K562 (cell line): ENCODE measurements at regions not wholly inside any gene's neighbourhood (a gene's known extent, or its start where the extent isn't known, plus 50 kb on each side); places are given as distances from the start of the nearest gene placed in this dataset.

ENCODE experiments used
- ATAC-seq: fragments of 200-7000 bp; cut with Tn5 transposase; 3 replicates; pipeline ENCODE4 v1.9.1; 2020; ENCODE audit warnings: moderate library complexity
- BruUV-seq: library from RNA; stranded (reverse); fragments of 400-500 nt; replicated peaks from 2 replicates; lab custom pipeline; 2021; lab: Mats Ljungman, UMichigan
- CTCF ChIA-PET: fragments of 300-600 bp; formaldehyde crosslinking; extraction: SDS; loops from one replicate; lab custom pipeline; 2021; ENCODE audit warnings: low intra/inter-chr PET ratio; lab: Yijun Ruan, JAX
- POLR2A ChIA-PET: fragments of 300-600, 350-650 bp; sonication (Branson Sonifier 250); formaldehyde crosslinking; extraction: SDS; loops from one replicate; lab custom pipeline; 2021; ENCODE audit warnings: antibody characterized with exemption, inconsistent platforms; lab: Yijun Ruan, JAX
- DNase-seq, 4 experiments: peaks; one replicate each; pipeline versions ENCODE4 v3.0.0 to v3.0.0-alpha.2; 2011 to 2018; ENCODE audit warnings: low spot score in 3 of 4, mixed read lengths in 3 of 4; ENCODE audit errors: extremely low read depth in 1 of 4
- FAIRE-seq: peaks from 2 replicates; lab custom pipeline; 2011; peaks lifted over from hg19 to GRCh38; lab: Jason Lieb, UNC
- H2AFZ ChIP-seq: 2 replicates; pipeline ENCODE4 v1.6.0; 2011; ENCODE audit warnings: low read depth, low read length, control low read depth, inconsistent platforms
- H3K27ac ChIP-seq: fragments of 200-600 bp; 3 replicates; pipeline ENCODE4 v1.8.0; 2011; ENCODE audit warnings: low read depth, mild to moderate bottlenecking, control low read depth, inconsistent platforms, low read length, moderate library complexity, mixed read lengths; ENCODE audit errors: extremely low read depth
- H3K27me3 ChIP-seq, 2 experiments: fragments of 300-600 bp in 1 of 2; 2 replicates in 1 of 2; 3 replicates in 1 of 2; pipeline versions ENCODE4 v1.6.0 to v1.8.0; 2011; ENCODE audit warnings: inconsistent platforms in 2 of 2, low read length in 2 of 2, mild to moderate bottlenecking in 1 of 2, mixed read lengths in 1 of 2, moderate library complexity in 1 of 2; ENCODE audit not compliant: control insufficient read depth in 2 of 2, insufficient read depth in 2 of 2
- H3K36me3 ChIP-seq: fragments of 300-600 bp; 3 replicates; pipeline ENCODE4 v1.8.0; 2011; ENCODE audit warnings: mild to moderate bottlenecking, low read length, inconsistent platforms; ENCODE audit not compliant: control insufficient read depth, insufficient read depth
- H3K4me1 ChIP-seq, 2 experiments: fragments of 200-600 bp in 1 of 2; replicated peaks in 1 of 2; 2 replicates in 1 of 2; 3 replicates in 1 of 2; pipeline versions ENCODE4 v1.5.1 to v1.8.0; 2011; ENCODE audit warnings: inconsistent platforms in 2 of 2, low read length in 2 of 2, mild to moderate bottlenecking in 1 of 2, mixed read lengths in 1 of 2, moderate library complexity in 1 of 2; ENCODE audit not compliant: control insufficient read depth in 2 of 2, insufficient read depth in 2 of 2
- H3K4me2 ChIP-seq: 2 replicates; pipeline ENCODE4 v1.6.1; 2011; ENCODE audit warnings: low read length, control low read depth, inconsistent platforms, mixed read lengths; ENCODE audit not compliant: insufficient read depth
- H3K4me3 ChIP-seq: fragments of 200-600 bp; sonication (generic), shearing (Covaris generic); 2 replicates; pipeline ENCODE4 v1.5.1; 2016; ENCODE audit warnings: control low read depth, inconsistent platforms
- H3K79me2 ChIP-seq: fragments of 200-600 bp; 3 replicates; pipeline ENCODE4 v1.8.0; 2011; ENCODE audit warnings: low read length, inconsistent platforms; ENCODE audit not compliant: control insufficient read depth, insufficient read depth
- H3K9ac ChIP-seq, 2 experiments: 2 replicates each; pipeline versions ENCODE4 v1.6.0 to v1.6.1; 2011; ENCODE audit warnings: low read depth in 2 of 2, low read length in 2 of 2, control low read depth in 1 of 2, inconsistent platforms in 1 of 2, mild to moderate bottlenecking in 1 of 2, mixed read lengths in 1 of 2; ENCODE audit not compliant: insufficient read depth in 1 of 2
- H3K9me1 ChIP-seq: one replicate; pipeline ENCODE4 v1.6.0; 2011; ENCODE audit warnings: inconsistent platforms, mild to moderate bottlenecking, low read length, moderate library complexity; ENCODE audit not compliant: control insufficient read depth, insufficient read depth
- H3K9me3 ChIP-seq: replicated peaks from 2 replicates; pipeline ENCODE4 v1.5.1; 2011; ENCODE audit warnings: low read depth, low read length, inconsistent platforms; ENCODE audit not compliant: control insufficient read depth, insufficient read depth
- H4K20me1 ChIP-seq: replicated peaks from 2 replicates; pipeline ENCODE4 v1.6.1; 2011; ENCODE audit warnings: low read length, inconsistent platforms, mixed read lengths; ENCODE audit not compliant: control insufficient read depth, insufficient read depth
- CTCFL ChIP-seq: IDR thresholded peaks from 2 replicates; pipeline ENCODE4 v1.6.1; 2011; ENCODE audit warnings: borderline replicate concordance, low read depth, mild to moderate bottlenecking, moderate library complexity, low read length; ENCODE audit not compliant: insufficient read depth, poor library complexity, severe bottlenecking
- HCFC1 ChIP-seq: IDR thresholded peaks from 2 replicates; pipeline ENCODE4 v1.6.1; 2012; ENCODE audit warnings: low read depth, low read length, improper control_type of control experiment
- KAT7 ChIP-seq: sonication (generic); formaldehyde crosslinking; IDR thresholded peaks from 2 replicates; pipeline ENCODE4 v1.8.0; 2022; ENCODE audit warnings: missing genetic modification reagents, mild to moderate bottlenecking, borderline replicate concordance
- SP2 ChIP-seq: IDR thresholded peaks from 2 replicates; pipeline ENCODE4 v1.6.1; 2011; ENCODE audit warnings: mild to moderate bottlenecking, low read depth, low read length, moderate library complexity; ENCODE audit not compliant: poor library complexity, severe bottlenecking; ENCODE audit errors: extremely low read depth
- U2AF2 ChIP-seq: fragments of 200-400 bp; formaldehyde crosslinking; optimal IDR thresholded peaks from 2 replicates; pipeline ENCODE3; 2017; ENCODE audit warnings: low read depth, mild to moderate bottlenecking, low read length
- VEZF1 ChIP-seq: fragments of 200-800 bp; sonication (Bioruptor generic); IDR thresholded peaks from 2 replicates; pipeline ENCODE4 v1.6.1; 2017; ENCODE audit warnings: missing genetic modification characterization, missing compliant biosample characterization
- ZBTB17 ChIP-seq: fragments of 450-650 bp; formaldehyde crosslinking; IDR thresholded peaks from 2 replicates; pipeline ENCODE4 v1.4.0; 2020; ENCODE audit warnings: mild to moderate bottlenecking
- ZNF263 ChIP-seq: sonication (generic); formaldehyde crosslinking; IDR thresholded peaks from 2 replicates; pipeline ENCODE4 v1.8.0; 2022; ENCODE audit warnings: mild to moderate bottlenecking, missing genetic modification reagents, borderline replicate concordance
- ZNF395 ChIP-seq: fragments of 200-800 bp; sonication (Bioruptor generic); IDR thresholded peaks from 2 replicates; pipeline ENCODE4 v1.6.1; 2017; ENCODE audit warnings: missing genetic modification characterization, missing compliant biosample characterization
- ZNF717 ChIP-seq: fragments of 250-450 bp; sonication (Bioruptor Pico); IDR thresholded peaks from 2 replicates; pipeline ENCODE4 v1.5.0; 2021
- WGBS: fragments of 100-300 bp; shearing (Covaris generic); methylation state at CpG from one replicate; pipeline ENCODE4 v1.1.6; 2016; ENCODE audit warnings: low coverage, mixed read lengths; ENCODE audit not compliant: insufficient coverage; ENCODE audit errors: missing lambda C conversion rate; 5-methylcytosine and 5-hydroxymethylcytosine counted together
- in situ Hi-C: fragments of 300-500 bp; cut with MboI; formaldehyde crosslinking; loops from 4 replicates; pipeline ENCODE4 v1.15.0; 2018; ENCODE audit warnings: inconsistent platforms, mixed read lengths
- intact Hi-C: fragments of 100-400 bp; cut with micrococcal nuclease; formaldehyde crosslinking; loops from 2 replicates; pipeline ENCODE4 v1.14.2; 2022

- TF ChIP-seq ZNF263 (CRISPR knock-in tag): no peak
- no peak for TF ChIP-seq CTCFL
- 1% methylated on average over 23 of the region's 24 CpGs for WGBS
- H3K27me3 ChIP-seq: peaks cover 9 to 64% of the 10 kb centered on the region in 2 experiments; a peak in 3 of 5 replicates
- H3K9me1 ChIP-seq: no peaks in the 10 kb centered on the region
- ATAC-seq: no peak
- POLR2A ChIA-PET: interaction anchor here (0.6 kb wide), 1 partner anchor 18 kb away, joined by 3 read pairs; no protein-coding TSS in a partner anchor
- no peaks in the 10 kb centered on the region; the same call in 1 of the 2 replicates for H4K20me1 ChIP-seq
- FAIRE-seq: no peak
- CTCF ChIA-PET: no interaction called here
- intact Hi-C loops: no loop called here
- no peak for DNase-seq
- BruUV-seq: no TSS peak
- no peaks in the 10 kb centered on the region for H3K36me3 ChIP-seq
- no peaks in the 10 kb centered on the region for H3K4me1 ChIP-seq
- H3K9me3 ChIP-seq: no peaks in the 10 kb centered on the region
- H3K27ac ChIP-seq: no peak overlapping the region
- in situ Hi-C loops: no loop called here
- no peak overlapping the region for H3K4me2 ChIP-seq
- H2AFZ ChIP-seq: no peak overlapping the region
- no peak overlapping the region for H3K4me3 ChIP-seq
- H3K79me2 ChIP-seq: no peaks in the 10 kb centered on the region
- H3K9ac ChIP-seq: no peak overlapping the region
These were observed 107.0 kb downstream of the CPZ start for GRCh38 chr4:8699479-8700145.

GRCh38 chr4:8699063-8699385, 106.5 kb downstream of the CPZ start:
- Histone ChIP-seq H2AFZ (no peak overlapping the region), H3K4me2 (no peak overlapping the region), H4K20me1 (no peaks in the 10 kb centered on the region; the same call in 1 of the 2 replicates), H3K4me3 (no peak overlapping the region), H3K27me3 (peaks cover 9 to 68% of the 10 kb centered on the region in 2 experiments; a peak in 3 of 5 replicates), H3K9me3 (no peaks in the 10 kb centered on the region), H3K4me1 (no peaks in the 10 kb centered on the region), H3K27ac (no peak overlapping the region), H3K9ac (no peak overlapping the region), H3K79me2 (no peaks in the 10 kb centered on the region), H3K36me3 (no peaks in the 10 kb centered on the region), H3K9me1 (no peaks in the 10 kb centered on the region)
- DNase-seq: no peak
- FAIRE-seq: no peak
- CTCF ChIA-PET: no interaction called here
- no TSS peak for BruUV-seq
- intact Hi-C loops (no loop called here), in situ Hi-C loops (no loop called here)
- WGBS: 0% methylated on average over 4 of the region's 4 CpGs
- POLR2A ChIA-PET: no interaction called here
- ATAC-seq: no peak
- no peak for TF ChIP-seq SP2
- TF ChIP-seq ZBTB17: no peak
- no peak for TF ChIP-seq ZNF717 (CRISPR knock-in tag)
- TF ChIP-seq HCFC1: no peak
- no peak for TF ChIP-seq KAT7 (CRISPR knock-in tag)
- no peak for TF ChIP-seq U2AF2
- TF ChIP-seq ZNF395 (CRISPR knock-in tag): no peak
- TF ChIP-seq VEZF1 (CRISPR knock-in tag): no peak
